H9 (cell line): ENCODE measurements at regions not wholly inside any gene's neighbourhood (a gene's known extent, or its start where the extent isn't known, plus 50 kb on each side); places are given as distances from the start of the nearest gene placed in this dataset.

ENCODE experiments used
- DNase-seq: peaks from one replicate; pipeline ENCODE4 v3.0.0-alpha.2; 2017
- H2AFZ ChIP-seq: one replicate; pipeline ENCODE4 v1.6.1; 2013; ENCODE audit warnings: mild to moderate bottlenecking, low read length, control low read depth, moderate library complexity
- H2AK5ac ChIP-seq: 2 replicates; pipeline ENCODE4 v1.6.1; 2013; ENCODE audit warnings: low read length, control low read depth, mixed read lengths; ENCODE audit not compliant: insufficient read length
- H2BK120ac ChIP-seq: one replicate; pipeline ENCODE4 v1.6.1; 2013; ENCODE audit warnings: low read depth, mild to moderate bottlenecking, low read length, control low read depth, inconsistent platforms; ENCODE audit not compliant: poor library complexity, severe bottlenecking
- H2BK12ac ChIP-seq: 2 replicates; pipeline ENCODE4 v1.6.1; 2013; ENCODE audit warnings: low read length, control low read depth, mixed read lengths, low read depth; ENCODE audit not compliant: insufficient read length
- H2BK15ac ChIP-seq: 2 replicates; pipeline ENCODE4 v1.6.1; 2013; ENCODE audit warnings: low read depth, low read length, control low read depth
- H2BK20ac ChIP-seq: one replicate; pipeline ENCODE4 v1.6.1; 2013; ENCODE audit warnings: low read depth, mild to moderate bottlenecking, low read length, control low read depth, inconsistent platforms; ENCODE audit not compliant: poor library complexity, severe bottlenecking
- H2BK5ac ChIP-seq: 2 replicates; pipeline ENCODE4 v1.6.1; 2013; ENCODE audit warnings: low read length, control low read depth, mixed read lengths; ENCODE audit not compliant: insufficient read length
- H3K14ac ChIP-seq: 2 replicates; pipeline ENCODE4 v1.6.1; 2013; ENCODE audit warnings: low read length, control low read depth; ENCODE audit not compliant: insufficient read depth
- H3K18ac ChIP-seq: 2 replicates; pipeline ENCODE4 v1.6.1; 2013; ENCODE audit warnings: low read depth, mild to moderate bottlenecking, mixed read lengths, low read length, control low read depth; ENCODE audit not compliant: insufficient read length
- H3K23ac ChIP-seq: 2 replicates; pipeline ENCODE4 v1.6.1; 2013; ENCODE audit warnings: low read length, control low read depth, mixed read lengths, low read depth; ENCODE audit not compliant: insufficient read length
- H3K23me2 ChIP-seq: 2 replicates; pipeline ENCODE4 v1.6.1; 2013; ENCODE audit warnings: low read depth, mild to moderate bottlenecking, mixed read lengths, low read length, control low read depth; ENCODE audit not compliant: insufficient read length, poor library complexity, severe bottlenecking
- H3K27ac ChIP-seq: 2 replicates; pipeline ENCODE4 v1.5.1; 2013; ENCODE audit warnings: low read length, control low read depth, mixed read lengths, low read depth; ENCODE audit not compliant: insufficient read length
- H3K27me3 ChIP-seq: 2 replicates; pipeline ENCODE4 v1.6.1; 2013; ENCODE audit warnings: low read length, control low read depth, inconsistent platforms; ENCODE audit not compliant: insufficient read depth
- H3K4ac ChIP-seq: 2 replicates; pipeline ENCODE4 v1.6.1; 2013; ENCODE audit warnings: low read depth, mild to moderate bottlenecking, control low read depth, inconsistent platforms, low read length, moderate library complexity
- H3K4me1 ChIP-seq: 2 replicates; pipeline ENCODE4 v1.6.1; 2013; ENCODE audit warnings: low read length, control low read depth, inconsistent platforms; ENCODE audit not compliant: insufficient read depth
- H3K4me2 ChIP-seq: 2 replicates; pipeline ENCODE4 v1.6.1; 2013; ENCODE audit warnings: low read length, control low read depth, mixed read lengths; ENCODE audit not compliant: insufficient read length, insufficient read depth
- H3K56ac ChIP-seq: 2 replicates; pipeline ENCODE4 v1.6.1; 2013; ENCODE audit warnings: low read depth, mild to moderate bottlenecking, mixed read lengths, low read length, control low read depth; ENCODE audit not compliant: insufficient read length
- H3K79me1 ChIP-seq: 2 replicates; pipeline ENCODE4 v1.6.1; 2013; ENCODE audit warnings: low read depth, mild to moderate bottlenecking, moderate library complexity, low read length, control low read depth, inconsistent platforms; ENCODE audit not compliant: insufficient read depth, poor library complexity, severe bottlenecking
- H3K79me2 ChIP-seq: 2 replicates; pipeline ENCODE4 v1.6.1; 2013; ENCODE audit warnings: low read length, control low read depth, inconsistent platforms; ENCODE audit not compliant: insufficient read depth
- H3K9ac ChIP-seq: 2 replicates; pipeline ENCODE4 v1.6.1; 2013; ENCODE audit warnings: low read length, control low read depth, mixed read lengths; ENCODE audit not compliant: insufficient read length; ENCODE audit errors: extremely low read depth
- H3K9me3 ChIP-seq: one replicate; pipeline ENCODE4 v1.6.1; 2013; ENCODE audit warnings: low read depth, low read length, inconsistent platforms; ENCODE audit not compliant: control insufficient read depth
- H3T11ph ChIP-seq: one replicate; pipeline ENCODE4 v1.6.1; 2013; ENCODE audit warnings: mild to moderate bottlenecking, low read length, control low read depth, inconsistent platforms
- H4K20me1 ChIP-seq: one replicate; pipeline ENCODE4 v1.6.1; 2013; ENCODE audit not compliant: control insufficient read depth, insufficient read length, insufficient read depth
- H4K5ac ChIP-seq: 2 replicates; pipeline ENCODE4 v1.6.1; 2013; ENCODE audit warnings: low read depth, mild to moderate bottlenecking, mixed read lengths, low read length, control low read depth; ENCODE audit not compliant: insufficient read length
- H4K8ac ChIP-seq: replicated peaks from 2 replicates; pipeline ENCODE4 v1.6.1; 2013; ENCODE audit warnings: low read length, control low read depth, mixed read lengths, low read depth; ENCODE audit not compliant: insufficient read length
- H4K91ac ChIP-seq: 2 replicates; pipeline ENCODE4 v1.6.1; 2013; ENCODE audit warnings: low read depth, mild to moderate bottlenecking, moderate library complexity, mixed read lengths, low read length, control low read depth; ENCODE audit not compliant: insufficient read length
- H3K27ac Mint-ChIP-seq, 3 experiments: 2 replicates in 2 of 3; 3 replicates in 1 of 3; pipeline ENCODE4 v1.8.0; 2020 to 2021; ENCODE audit warnings: mixed read lengths in 3 of 3, mild to moderate bottlenecking in 1 of 3, moderate library complexity in 1 of 3
- H3K27me3 Mint-ChIP-seq: 2 replicates; pipeline ENCODE4 v1.8.0; 2021; ENCODE audit warnings: low read depth, mild to moderate bottlenecking, moderate library complexity, mixed read lengths
- H3K36me3 Mint-ChIP-seq, 3 experiments: 2 replicates in 2 of 3; 3 replicates in 1 of 3; pipeline ENCODE4 v1.8.0; 2020 to 2021; ENCODE audit warnings: low read depth in 3 of 3, mixed read lengths in 3 of 3; ENCODE audit not compliant: insufficient read depth in 1 of 3
- H3K4me1 Mint-ChIP-seq, 2 experiments: 2 replicates each; pipeline ENCODE4 v1.8.0; 2020; ENCODE audit warnings: mixed read lengths in 2 of 2
- H3K4me3 Mint-ChIP-seq, 2 experiments: 2 replicates in 1 of 2; 3 replicates in 1 of 2; pipeline ENCODE4 v1.8.0; 2020 to 2021; ENCODE audit warnings: mild to moderate bottlenecking in 2 of 2, mixed read lengths in 2 of 2, moderate library complexity in 1 of 2
- H3K9me3 Mint-ChIP-seq, 2 experiments: 2 replicates in 1 of 2; 3 replicates in 1 of 2; pipeline ENCODE4 v1.8.0; 2020; ENCODE audit warnings: mild to moderate bottlenecking in 2 of 2, mixed read lengths in 2 of 2, moderate library complexity in 1 of 2
- WGBS: extraction: QIAGEN DNeasy Blood & Tissue Kit; methylation state at CpG from one replicate; pipeline ENCODE4 v1.1.7; 2013; ENCODE audit warnings: missing lambda C conversion rate, low lambda C conversion rate, mixed read lengths; ENCODE audit not compliant: insufficient read length; ENCODE audit errors: extremely low coverage; 5-methylcytosine and 5-hydroxymethylcytosine counted together
- TF ChIP-seq, protein P1 (sequence below): fragments of 200-600 bp; sonication (generic); conservative IDR thresholded peaks from 3 replicates; pipeline ENCODE4 v1.8.0; 2021; ENCODE audit warnings: antibody characterized with exemption, mild to moderate bottlenecking

DNA sequence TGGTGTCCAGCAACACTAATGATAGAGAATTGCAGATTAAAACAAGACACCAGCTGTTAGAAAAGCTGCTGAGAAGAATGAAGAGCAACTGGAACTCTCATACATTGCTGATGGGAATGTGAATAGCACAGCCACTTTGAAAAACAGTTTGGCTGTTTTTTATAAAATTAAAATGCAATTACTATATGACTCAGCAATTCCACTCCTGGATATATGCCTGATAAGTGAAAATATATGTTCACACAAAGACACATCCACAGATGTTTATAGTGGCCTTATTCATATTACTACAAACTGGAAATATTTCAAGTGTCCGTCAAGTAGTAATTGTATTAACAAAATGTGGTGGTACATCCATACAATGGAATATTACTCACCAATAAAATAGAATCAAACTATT, 99.7 kb upstream of the HAO2 start:
- Histone ChIP-seq H3K4ac (no peak overlapping the region), H3K27me3 (no peaks in the 10 kb centered on the region), H3K79me2 (no peaks in the 10 kb centered on the region), H3K18ac (no peak overlapping the region), H3K79me1 (no peaks in the 10 kb centered on the region), H4K8ac (no peak overlapping the region), H3K4me1 (no peaks in the 10 kb centered on the region), H2BK5ac (no peak overlapping the region), H2BK120ac (no peak overlapping the region), H2BK12ac (no peak overlapping the region), H2BK20ac (no peak overlapping the region), H3T11ph (no peak overlapping the region), H3K9ac (no peak overlapping the region), H3K9me3 (no peaks in the 10 kb centered on the region), H3K14ac (no peak overlapping the region), H4K91ac (no peak overlapping the region), H3K23me2 (no peaks in the 10 kb centered on the region), H4K20me1 (no peaks in the 10 kb centered on the region), H2AFZ (no peak overlapping the region), H2AK5ac (no peak overlapping the region), H3K56ac (no peak overlapping the region), H3K4me2 (no peak overlapping the region), H3K27ac (no peak overlapping the region), H2BK15ac (no peak overlapping the region), H4K5ac (no peak overlapping the region), H3K23ac (no peak overlapping the region)
- H3K9me3 Mint-ChIP-seq: no peaks in the 10 kb centered on the region; a peak in 1 of 5 replicates
- H3K27ac Mint-ChIP-seq: no peak overlapping the region
- DNase-seq: no peak
- H3K27me3 Mint-ChIP-seq: no peaks in the 10 kb centered on the region; the same call in 1 of the 2 replicates
- H3K36me3 Mint-ChIP-seq: peaks cover 0 to 6% (median 0%) of the 10 kb centered on the region in 3 experiments; a peak in 2 of 7 replicates
- no peak overlapping the region for H3K4me3 Mint-ChIP-seq
- no CpG with 5 or more reads among the region's 1 CpG for WGBS
- no peaks in the 10 kb centered on the region for H3K4me1 Mint-ChIP-seq
- TF ChIP-seq, protein P1, sequence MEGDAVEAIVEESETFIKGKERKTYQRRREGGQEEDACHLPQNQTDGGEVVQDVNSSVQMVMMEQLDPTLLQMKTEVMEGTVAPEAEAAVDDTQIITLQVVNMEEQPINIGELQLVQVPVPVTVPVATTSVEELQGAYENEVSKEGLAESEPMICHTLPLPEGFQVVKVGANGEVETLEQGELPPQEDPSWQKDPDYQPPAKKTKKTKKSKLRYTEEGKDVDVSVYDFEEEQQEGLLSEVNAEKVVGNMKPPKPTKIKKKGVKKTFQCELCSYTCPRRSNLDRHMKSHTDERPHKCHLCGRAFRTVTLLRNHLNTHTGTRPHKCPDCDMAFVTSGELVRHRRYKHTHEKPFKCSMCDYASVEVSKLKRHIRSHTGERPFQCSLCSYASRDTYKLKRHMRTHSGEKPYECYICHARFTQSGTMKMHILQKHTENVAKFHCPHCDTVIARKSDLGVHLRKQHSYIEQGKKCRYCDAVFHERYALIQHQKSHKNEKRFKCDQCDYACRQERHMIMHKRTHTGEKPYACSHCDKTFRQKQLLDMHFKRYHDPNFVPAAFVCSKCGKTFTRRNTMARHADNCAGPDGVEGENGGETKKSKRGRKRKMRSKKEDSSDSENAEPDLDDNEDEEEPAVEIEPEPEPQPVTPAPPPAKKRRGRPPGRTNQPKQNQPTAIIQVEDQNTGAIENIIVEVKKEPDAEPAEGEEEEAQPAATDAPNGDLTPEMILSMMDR: no peak
